MM.1S (cell line): ENCODE measurements at regions not wholly inside any gene's neighbourhood (a gene's known extent, or its start where the extent isn't known, plus 50 kb on each side); places are given as distances from the start of the nearest gene placed in this dataset.

ENCODE experiments used
- DNase-seq: peaks from one replicate; pipeline ENCODE4 v3.0.0-alpha.2; 2015
- H2AFZ ChIP-seq: fragments of 300-600 bp; sonication (generic); 2 replicates; pipeline ENCODE4 v1.6.0; 2016; ENCODE audit warnings: antibody characterized with exemption, low read length
- H3F3A ChIP-seq: fragments of 300-600 bp; sonication (generic); 2 replicates; pipeline ENCODE4 v1.6.1; 2016; ENCODE audit warnings: mild to moderate bottlenecking, antibody characterized with exemption, low read length, moderate library complexity, mixed read lengths; ENCODE audit not compliant: insufficient read depth
- H3K27ac ChIP-seq: fragments of 300-600 bp; sonication (generic); 2 replicates; pipeline ENCODE4 v1.5.1; 2016; ENCODE audit warnings: mild to moderate bottlenecking, low read length
- H3K27me3 ChIP-seq: fragments of 300-600 bp; sonication (generic); replicated peaks from 2 replicates; pipeline ENCODE4 v1.6.0; 2016; ENCODE audit warnings: low read length; ENCODE audit not compliant: insufficient read depth
- H3K36me3 ChIP-seq: fragments of 300-600 bp; sonication (generic); replicated peaks from 2 replicates; pipeline ENCODE4 v1.6.1; 2016; ENCODE audit warnings: mild to moderate bottlenecking, low read length, mixed read lengths; ENCODE audit not compliant: insufficient read depth
- H3K4me1 ChIP-seq: fragments of 300-600 bp; sonication (generic); 2 replicates; pipeline ENCODE4 v1.6.1; 2016; ENCODE audit warnings: low read length, mixed read lengths
- H3K4me2 ChIP-seq: fragments of 300-600 bp; sonication (generic); 2 replicates; pipeline ENCODE4 v1.6.0; 2016; ENCODE audit warnings: low read depth, low read length
- H3K4me3 ChIP-seq: fragments of 300-600 bp; sonication (generic); 2 replicates; pipeline ENCODE4 v1.5.1; 2016; ENCODE audit warnings: low read length, mixed read lengths
- H3K79me2 ChIP-seq: fragments of 300-600 bp; sonication (generic); 2 replicates; pipeline ENCODE4 v1.6.1; 2016; ENCODE audit warnings: mixed run types, low read length, mixed read lengths
- H3K9ac ChIP-seq: fragments of 300-600 bp; sonication (generic); 2 replicates; pipeline ENCODE4 v1.6.1; 2016; ENCODE audit warnings: low read length, mixed read lengths
- H3K9me2 ChIP-seq: fragments of 300-600 bp; sonication (generic); replicated peaks from 2 replicates; pipeline ENCODE4 v1.6.1; 2016; ENCODE audit warnings: mild to moderate bottlenecking, low read length, mixed read lengths; ENCODE audit not compliant: insufficient read depth
- H3K9me3 ChIP-seq: fragments of 300-600 bp; sonication (generic); replicated peaks from 2 replicates; pipeline ENCODE4 v1.6.1; 2016; ENCODE audit warnings: mild to moderate bottlenecking, low read length, mixed read lengths; ENCODE audit not compliant: insufficient read depth
- H4K20me1 ChIP-seq: fragments of 300-600 bp; sonication (generic); 2 replicates; pipeline ENCODE4 v1.6.1; 2016; ENCODE audit warnings: mild to moderate bottlenecking, low read length, moderate library complexity, mixed read lengths; ENCODE audit not compliant: insufficient read depth
- EZH2 ChIP-seq: fragments of 300-600 bp; sonication (generic); optimal IDR thresholded peaks from 2 replicates; pipeline ENCODE3; 2017; ENCODE audit warnings: low read depth, mild to moderate bottlenecking, antibody characterized with exemption, low read length, mixed read lengths
- EZH2phosphoT487 ChIP-seq: fragments of 300-600 bp; sonication (generic); IDR thresholded peaks from 2 replicates; pipeline ENCODE4 v1.6.1; 2018; ENCODE audit warnings: antibody characterized with exemption, low read length
- TF ChIP-seq, protein P1 (sequence below): fragments of 300-600 bp; sonication (generic); IDR thresholded peaks from 2 replicates; pipeline ENCODE4 v1.5.1; 2016; ENCODE audit warnings: antibody characterized with exemption, low read length, mixed read lengths

DNA sequence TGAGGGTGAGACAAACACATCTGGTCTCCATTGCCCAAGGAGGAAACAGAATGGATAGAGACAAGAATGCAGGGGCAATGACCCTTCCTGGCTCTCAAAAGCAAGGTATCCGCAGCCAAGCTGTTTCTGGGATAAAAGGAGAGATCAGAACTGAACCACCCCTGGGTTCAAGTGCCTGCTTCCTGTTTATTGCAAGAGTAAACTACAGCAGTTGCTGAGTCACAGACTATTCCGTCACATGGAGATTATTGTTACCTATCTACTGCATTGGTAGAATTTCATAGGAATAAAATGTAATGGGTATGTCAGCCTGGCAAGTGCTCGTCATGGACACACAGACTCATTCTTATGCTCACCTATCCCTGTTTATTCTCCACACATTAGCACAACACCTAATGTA lies 821.6 kb downstream of the GRID1 start:
- Histone ChIP-seq H3K36me3 (no peaks in the 10 kb centered on the region), H3K79me2 (no peaks in the 10 kb centered on the region), H3K27ac (no peak overlapping the region), H2AFZ (no peak overlapping the region), H3K27me3 (no peaks in the 10 kb centered on the region), H3K9me3 (no peaks in the 10 kb centered on the region), H3F3A (no peaks in the 10 kb centered on the region), H3K4me2 (no peak overlapping the region), H3K9ac (no peak overlapping the region), H4K20me1 (no peaks in the 10 kb centered on the region), H3K4me3 (no peak overlapping the region), H3K9me2 (no peaks in the 10 kb centered on the region), H3K4me1 (no peaks in the 10 kb centered on the region)
- TF ChIP-seq EZH2phosphoT487, result no peak
- TF ChIP-seq, protein P1, sequence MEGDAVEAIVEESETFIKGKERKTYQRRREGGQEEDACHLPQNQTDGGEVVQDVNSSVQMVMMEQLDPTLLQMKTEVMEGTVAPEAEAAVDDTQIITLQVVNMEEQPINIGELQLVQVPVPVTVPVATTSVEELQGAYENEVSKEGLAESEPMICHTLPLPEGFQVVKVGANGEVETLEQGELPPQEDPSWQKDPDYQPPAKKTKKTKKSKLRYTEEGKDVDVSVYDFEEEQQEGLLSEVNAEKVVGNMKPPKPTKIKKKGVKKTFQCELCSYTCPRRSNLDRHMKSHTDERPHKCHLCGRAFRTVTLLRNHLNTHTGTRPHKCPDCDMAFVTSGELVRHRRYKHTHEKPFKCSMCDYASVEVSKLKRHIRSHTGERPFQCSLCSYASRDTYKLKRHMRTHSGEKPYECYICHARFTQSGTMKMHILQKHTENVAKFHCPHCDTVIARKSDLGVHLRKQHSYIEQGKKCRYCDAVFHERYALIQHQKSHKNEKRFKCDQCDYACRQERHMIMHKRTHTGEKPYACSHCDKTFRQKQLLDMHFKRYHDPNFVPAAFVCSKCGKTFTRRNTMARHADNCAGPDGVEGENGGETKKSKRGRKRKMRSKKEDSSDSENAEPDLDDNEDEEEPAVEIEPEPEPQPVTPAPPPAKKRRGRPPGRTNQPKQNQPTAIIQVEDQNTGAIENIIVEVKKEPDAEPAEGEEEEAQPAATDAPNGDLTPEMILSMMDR, result no peak
- TF ChIP-seq EZH2, result no peak
- DNase-seq, result no peak

DNA sequence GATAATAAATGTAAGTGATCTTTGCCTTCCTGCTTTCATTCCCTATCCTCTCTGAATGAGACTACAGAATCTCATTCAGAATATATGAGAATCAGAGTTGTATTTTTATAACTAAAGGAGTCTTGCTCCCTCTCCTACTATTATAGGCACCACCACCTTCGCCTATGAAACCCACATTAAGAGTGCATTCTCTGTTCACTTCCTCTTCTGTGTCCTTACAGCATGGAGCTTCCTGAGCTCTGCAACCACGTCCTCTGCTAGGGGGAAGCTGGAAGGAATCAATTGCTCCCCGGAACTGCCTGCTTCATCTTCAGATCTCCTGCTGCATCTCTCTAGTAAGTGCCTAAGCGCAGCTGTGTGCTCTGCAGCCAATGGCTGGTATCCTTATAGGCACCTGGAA lies 820.7 kb downstream of the GRID1 start:
- Histone ChIP-seq H3K27me3 (no peaks in the 10 kb centered on the region), H3K9ac (no peak overlapping the region), H3K36me3 (no peaks in the 10 kb centered on the region), H4K20me1 (no peaks in the 10 kb centered on the region), H3K79me2 (no peaks in the 10 kb centered on the region), H3K9me2 (no peaks in the 10 kb centered on the region), H3K27ac (no peak overlapping the region), H3K4me1 (no peaks in the 10 kb centered on the region), H2AFZ (no peak overlapping the region), H3F3A (no peaks in the 10 kb centered on the region), H3K9me3 (no peaks in the 10 kb centered on the region), H3K4me2 (no peak overlapping the region), H3K4me3 (no peak overlapping the region)
- TF ChIP-seq, protein P1, result no peak
- TF ChIP-seq EZH2, result no peak
- no peak for TF ChIP-seq EZH2phosphoT487
- DNase-seq, result no peak

DNA sequence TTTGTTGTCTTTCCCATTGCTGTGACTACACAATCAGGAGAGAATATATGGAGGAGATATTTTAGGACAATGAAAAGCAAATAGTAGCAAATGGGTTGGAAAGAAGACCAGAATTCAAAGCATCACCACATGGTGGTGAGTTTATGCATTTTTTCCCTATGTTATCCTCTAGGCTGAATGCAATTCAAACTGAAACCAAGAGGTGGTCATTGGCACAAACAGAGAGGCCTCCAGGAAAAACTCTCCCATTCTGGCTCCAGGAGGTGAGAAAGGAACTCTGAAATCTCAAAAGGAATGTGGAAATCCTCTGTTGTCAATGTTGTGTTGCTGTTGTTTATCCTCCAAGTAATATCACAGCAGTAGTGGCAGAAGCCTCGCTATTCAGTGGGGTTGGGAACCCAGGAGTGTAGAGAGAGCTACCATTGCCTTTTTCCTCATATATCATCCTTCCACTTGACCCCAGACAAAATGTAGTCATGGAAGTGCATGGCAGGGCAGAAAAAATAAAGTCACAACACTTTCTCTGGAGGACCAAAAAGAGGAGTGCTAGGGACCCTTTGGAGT lies 819.1 kb downstream of the GRID1 start:
- no peak overlapping the region for H3K4me2 ChIP-seq
- TF ChIP-seq EZH2phosphoT487 (no peak), EZH2 (no peak)
- TF ChIP-seq, protein P1, result no peak
- no peaks in the 10 kb centered on the region for H3K9me3 ChIP-seq
- H3K9ac ChIP-seq, result no peak overlapping the region
- H2AFZ ChIP-seq, result no peak overlapping the region
- no peak overlapping the region for H3K27ac ChIP-seq
- no peak for DNase-seq
- no peak overlapping the region for H3K4me3 ChIP-seq
- no peaks in the 10 kb centered on the region for H3F3A ChIP-seq
- H3K4me1 ChIP-seq, result no peaks in the 10 kb centered on the region
- H4K20me1 ChIP-seq, result no peaks in the 10 kb centered on the region
- H3K36me3 ChIP-seq, result no peaks in the 10 kb centered on the region
- H3K9me2 ChIP-seq, result no peaks in the 10 kb centered on the region
- no peaks in the 10 kb centered on the region for H3K27me3 ChIP-seq
- H3K79me2 ChIP-seq, result no peaks in the 10 kb centered on the region
